ENCODE measurements at regions not wholly inside any gene's neighbourhood (a gene's known extent, or its start where the extent isn't known, plus 50 kb on each side); places are given as distances from the start of the nearest gene placed in this dataset.

- 37% methylated on average over 2 of the region's 3 CpGs for WGBS (ENCODE audit: insufficient coverage)
- Histone ChIP-seq H3K4me3 (ENCODE audit: low read depth, low read length) (no peak overlapping the region), H3K27me3 (ENCODE audit: control insufficient read depth, insufficient read depth, low read length) (peaks cover 7% of the 10 kb centered on the region), H3K9me3 (ENCODE audit: control insufficient read depth, insufficient read depth, low read length) (no peaks in the 10 kb centered on the region), H3K36me3 (ENCODE audit: control insufficient read depth, insufficient read depth, low read length) (no peaks in the 10 kb centered on the region), H3K27ac (ENCODE audit: low read depth, low read length) (no peak overlapping the region), H3K4me1 (ENCODE audit: control insufficient read depth, insufficient read depth, low read length) (no peaks in the 10 kb centered on the region)
- peak in 1 of 6 donors; percentile 57 for DNase-seq (ENCODE audit: low read depth in 4 of 6, low spot score in 6 of 6)
Observed at GRCh38 chrX:42536286-42536685, 241.7 kb downstream of the PPP1R2C start.

- no peak for DNase-seq (ENCODE audit: low read depth in 4 of 6, low spot score in 6 of 6)
- H3K36me3 ChIP-seq (ENCODE audit: control insufficient read depth, insufficient read depth, low read length) = no peaks in the 10 kb centered on the region
- no peaks in the 10 kb centered on the region for H3K4me1 ChIP-seq (ENCODE audit: control insufficient read depth, insufficient read depth, low read length)
- H3K27me3 ChIP-seq (ENCODE audit: control insufficient read depth, insufficient read depth, low read length) = peaks cover 5% of the 10 kb centered on the region
- no peak overlapping the region for H3K27ac ChIP-seq (ENCODE audit: low read depth, low read length)
- WGBS (ENCODE audit: insufficient coverage) = 83% methylated on average over 1 of the region's 2 CpGs
- H3K9me3 ChIP-seq (ENCODE audit: control insufficient read depth, insufficient read depth, low read length) = no peaks in the 10 kb centered on the region
- H3K4me3 ChIP-seq (ENCODE audit: low read depth, low read length) = no peak overlapping the region
Observed at GRCh38 chrX:42535233-42535632, 242.7 kb downstream of the PPP1R2C start.

GRCh38 chrX:42533761-42534160 lies 244.2 kb downstream of the PPP1R2C start:
- no peaks in the 10 kb centered on the region for H3K36me3 ChIP-seq (ENCODE audit: control insufficient read depth, insufficient read depth, low read length)
- no peak overlapping the region for H3K4me3 ChIP-seq (ENCODE audit: low read depth, low read length)
- no peaks in the 10 kb centered on the region for H3K9me3 ChIP-seq (ENCODE audit: control insufficient read depth, insufficient read depth, low read length)
- peaks cover 2% of the 10 kb centered on the region for H3K27me3 ChIP-seq (ENCODE audit: control insufficient read depth, insufficient read depth, low read length)
- no peaks in the 10 kb centered on the region for H3K4me1 ChIP-seq (ENCODE audit: control insufficient read depth, insufficient read depth, low read length)
- 67% methylated on average over 1 of the region's 2 CpGs for WGBS (ENCODE audit: insufficient coverage)
- DNase-seq (ENCODE audit: low read depth in 4 of 6, low spot score in 6 of 6) = no peak
- no peak overlapping the region for H3K27ac ChIP-seq (ENCODE audit: low read depth, low read length)

GRCh38 chrX:42531441-42531840 lies 246.5 kb downstream of the PPP1R2C start:
- no peaks in the 10 kb centered on the region for H3K9me3 ChIP-seq (ENCODE audit: control insufficient read depth, insufficient read depth, low read length)
- no peaks in the 10 kb centered on the region for H3K36me3 ChIP-seq (ENCODE audit: control insufficient read depth, insufficient read depth, low read length)
- no peak overlapping the region for H3K27ac ChIP-seq (ENCODE audit: low read depth, low read length)
- no CpG with 5 or more reads among the region's 2 CpGs for WGBS (ENCODE audit: insufficient coverage)
- H3K27me3 ChIP-seq (ENCODE audit: control insufficient read depth, insufficient read depth, low read length) = no peaks in the 10 kb centered on the region
- H3K4me3 ChIP-seq (ENCODE audit: low read depth, low read length) = no peak overlapping the region
- peak in 2 of 6 donors; percentile 65 to 69 for DNase-seq (ENCODE audit: low read depth in 4 of 6, low spot score in 6 of 6)
- no peaks in the 10 kb centered on the region for H3K4me1 ChIP-seq (ENCODE audit: control insufficient read depth, insufficient read depth, low read length)

- peak in 2 of 6 donors; percentile 18 for DNase-seq (ENCODE audit: low read depth in 4 of 6, low spot score in 6 of 6)
- no peak overlapping the region for H3K4me3 ChIP-seq (ENCODE audit: low read depth, low read length)
- no peak overlapping the region for H3K27ac ChIP-seq (ENCODE audit: low read depth, low read length)
- no peaks in the 10 kb centered on the region for H3K9me3 ChIP-seq (ENCODE audit: control insufficient read depth, insufficient read depth, low read length)
- H3K4me1 ChIP-seq (ENCODE audit: control insufficient read depth, insufficient read depth, low read length) = no peaks in the 10 kb centered on the region
- H3K27me3 ChIP-seq (ENCODE audit: control insufficient read depth, insufficient read depth, low read length) = no peaks in the 10 kb centered on the region
- 67% methylated on average over 1 of the region's 1 CpG for WGBS (ENCODE audit: insufficient coverage)
- no peaks in the 10 kb centered on the region for H3K36me3 ChIP-seq (ENCODE audit: control insufficient read depth, insufficient read depth, low read length)
Observed at GRCh38 chrX:42530027-42530426, 247.9 kb downstream of the PPP1R2C start.

GRCh38 chrX:42524379-42524778 lies 253.6 kb downstream of the PPP1R2C start:
- Histone ChIP-seq H3K9me3 (ENCODE audit: control insufficient read depth, insufficient read depth, low read length) (no peaks in the 10 kb centered on the region), H3K36me3 (ENCODE audit: control insufficient read depth, insufficient read depth, low read length) (no peaks in the 10 kb centered on the region), H3K27ac (ENCODE audit: low read depth, low read length) (no peak overlapping the region), H3K4me3 (ENCODE audit: low read depth, low read length) (no peak overlapping the region), H3K27me3 (ENCODE audit: control insufficient read depth, insufficient read depth, low read length) (peaks cover 2% of the 10 kb centered on the region), H3K4me1 (ENCODE audit: control insufficient read depth, insufficient read depth, low read length) (no peaks in the 10 kb centered on the region)
- WGBS (ENCODE audit: insufficient coverage) = 100% methylated on average over 1 of the region's 1 CpG
- no peak for DNase-seq (ENCODE audit: low read depth in 4 of 6, low spot score in 6 of 6)

- H3K36me3 ChIP-seq (ENCODE audit: control insufficient read depth, insufficient read depth, low read length) = no peaks in the 10 kb centered on the region
- peaks cover 2% of the 10 kb centered on the region for H3K27me3 ChIP-seq (ENCODE audit: control insufficient read depth, insufficient read depth, low read length)
- WGBS (ENCODE audit: insufficient coverage) = no CpG with 5 or more reads among the region's 1 CpG
- no peak for DNase-seq (ENCODE audit: low read depth in 4 of 6, low spot score in 6 of 6)
- no peaks in the 10 kb centered on the region for H3K4me1 ChIP-seq (ENCODE audit: control insufficient read depth, insufficient read depth, low read length)
- no peak overlapping the region for H3K27ac ChIP-seq (ENCODE audit: low read depth, low read length)
- H3K9me3 ChIP-seq (ENCODE audit: control insufficient read depth, insufficient read depth, low read length) = no peaks in the 10 kb centered on the region
- H3K4me3 ChIP-seq (ENCODE audit: low read depth, low read length) = no peak overlapping the region
Observed at GRCh38 chrX:42519666-42520231, 258.2 kb downstream of the PPP1R2C start.

- Histone ChIP-seq H3K9me3 (ENCODE audit: control insufficient read depth, insufficient read depth, low read length) (no peaks in the 10 kb centered on the region), H3K36me3 (ENCODE audit: control insufficient read depth, insufficient read depth, low read length) (no peaks in the 10 kb centered on the region), H3K4me3 (ENCODE audit: low read depth, low read length) (no peak overlapping the region), H3K27ac (ENCODE audit: low read depth, low read length) (no peak overlapping the region), H3K4me1 (ENCODE audit: control insufficient read depth, insufficient read depth, low read length) (no peaks in the 10 kb centered on the region), H3K27me3 (ENCODE audit: control insufficient read depth, insufficient read depth, low read length) (no peaks in the 10 kb centered on the region)
- no CpG with 5 or more reads among the region's 1 CpG for WGBS (ENCODE audit: insufficient coverage)
- DNase-seq (ENCODE audit: low read depth in 4 of 6, low spot score in 6 of 6) = no peak
Observed at GRCh38 chrX:42515939-42516338, 262.0 kb downstream of the PPP1R2C start.

- WGBS (ENCODE audit: insufficient coverage) = 10% methylated on average over 5 of the region's 7 CpGs
- no peak overlapping the region for H3K4me3 ChIP-seq (ENCODE audit: low read depth, low read length)
- peaks cover 3% of the 10 kb centered on the region for H3K9me3 ChIP-seq (ENCODE audit: control insufficient read depth, insufficient read depth, low read length)
- DNase-seq (ENCODE audit: low read depth in 4 of 6, low spot score in 6 of 6) = peak in 3 of 6 donors; percentile 38 to 78 (median 68)
- H3K4me1 ChIP-seq (ENCODE audit: control insufficient read depth, insufficient read depth, low read length) = no peaks in the 10 kb centered on the region
- no peak overlapping the region for H3K27ac ChIP-seq (ENCODE audit: low read depth, low read length)
- H3K36me3 ChIP-seq (ENCODE audit: control insufficient read depth, insufficient read depth, low read length) = no peaks in the 10 kb centered on the region
- peaks cover 6% of the 10 kb centered on the region for H3K27me3 ChIP-seq (ENCODE audit: control insufficient read depth, insufficient read depth, low read length)
Observed at GRCh38 chrX:42505016-42505415, 272.9 kb downstream of the PPP1R2C start.

- no CpG with 5 or more reads among the region's 2 CpGs for WGBS (ENCODE audit: insufficient coverage)
- Histone ChIP-seq H3K4me1 (ENCODE audit: control insufficient read depth, insufficient read depth, low read length) (no peaks in the 10 kb centered on the region), H3K36me3 (ENCODE audit: control insufficient read depth, insufficient read depth, low read length) (no peaks in the 10 kb centered on the region), H3K27me3 (ENCODE audit: control insufficient read depth, insufficient read depth, low read length) (peaks cover 13% of the 10 kb centered on the region), H3K9me3 (ENCODE audit: control insufficient read depth, insufficient read depth, low read length) (no peaks in the 10 kb centered on the region), H3K27ac (ENCODE audit: low read depth, low read length) (no peak overlapping the region), H3K4me3 (ENCODE audit: low read depth, low read length) (no peak overlapping the region)
- DNase-seq (ENCODE audit: low read depth in 4 of 6, low spot score in 6 of 6) = no peak
Observed at GRCh38 chrX:42499620-42500019, 278.3 kb downstream of the PPP1R2C start.

Measured in spinal cord (tissue), 9 donors.